ENCODE measurements at regions not wholly inside any gene's neighbourhood (a gene's known extent, or its start where the extent isn't known, plus 50 kb on each side); places are given as distances from the start of the nearest gene placed in this dataset.

DNA sequence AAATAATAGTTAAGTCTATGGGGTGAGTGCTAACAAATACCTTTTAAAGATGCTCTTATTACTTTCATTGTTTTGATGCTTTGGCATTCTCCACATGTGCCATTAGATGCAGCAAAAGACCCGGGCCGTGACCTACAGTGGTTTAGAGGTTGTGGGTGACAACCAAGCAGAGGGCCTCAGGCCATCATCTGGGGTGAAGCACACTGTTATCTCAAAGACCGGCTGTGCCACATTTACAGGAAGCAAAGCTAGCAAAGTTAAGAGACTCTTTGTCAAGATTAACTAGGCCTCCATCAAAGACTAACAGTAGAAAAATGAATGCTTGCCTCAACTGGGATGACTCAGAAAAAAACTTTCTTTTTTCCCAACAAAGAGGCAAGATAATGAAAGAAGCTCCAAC, 695.3 kb downstream of the SATB2 start:
- no peaks in the 10 kb centered on the region for H3K9me3 ChIP-seq (ENCODE audit: low read length)
- no peaks in the 10 kb centered on the region for H3F3A ChIP-seq (ENCODE audit: insufficient read depth, low read length)
- no peaks in the 10 kb centered on the region for H3K36me3 ChIP-seq (ENCODE audit: insufficient read depth, low read length)
- no peaks in the 10 kb centered on the region for H4K20me1 ChIP-seq (ENCODE audit: insufficient read depth, low read length)
- H3K4me1 ChIP-seq (ENCODE audit: insufficient read depth, low read length, severe bottlenecking) = no peaks in the 10 kb centered on the region
- TF ChIP-seq EZH2 (IDR thresholded peaks at IDR 0.05; ENCODE audit: borderline replicate concordance, low read length) = no peak
- TF ChIP-seq, protein P1, sequence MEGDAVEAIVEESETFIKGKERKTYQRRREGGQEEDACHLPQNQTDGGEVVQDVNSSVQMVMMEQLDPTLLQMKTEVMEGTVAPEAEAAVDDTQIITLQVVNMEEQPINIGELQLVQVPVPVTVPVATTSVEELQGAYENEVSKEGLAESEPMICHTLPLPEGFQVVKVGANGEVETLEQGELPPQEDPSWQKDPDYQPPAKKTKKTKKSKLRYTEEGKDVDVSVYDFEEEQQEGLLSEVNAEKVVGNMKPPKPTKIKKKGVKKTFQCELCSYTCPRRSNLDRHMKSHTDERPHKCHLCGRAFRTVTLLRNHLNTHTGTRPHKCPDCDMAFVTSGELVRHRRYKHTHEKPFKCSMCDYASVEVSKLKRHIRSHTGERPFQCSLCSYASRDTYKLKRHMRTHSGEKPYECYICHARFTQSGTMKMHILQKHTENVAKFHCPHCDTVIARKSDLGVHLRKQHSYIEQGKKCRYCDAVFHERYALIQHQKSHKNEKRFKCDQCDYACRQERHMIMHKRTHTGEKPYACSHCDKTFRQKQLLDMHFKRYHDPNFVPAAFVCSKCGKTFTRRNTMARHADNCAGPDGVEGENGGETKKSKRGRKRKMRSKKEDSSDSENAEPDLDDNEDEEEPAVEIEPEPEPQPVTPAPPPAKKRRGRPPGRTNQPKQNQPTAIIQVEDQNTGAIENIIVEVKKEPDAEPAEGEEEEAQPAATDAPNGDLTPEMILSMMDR (IDR thresholded peaks at IDR 0.05; ENCODE audit: low read length) = no peak
- no peaks in the 10 kb centered on the region for H3K9me2 ChIP-seq (ENCODE audit: low read depth, low read length)
- H2AFZ ChIP-seq (ENCODE audit: low read length) = no peak overlapping the region
- no peaks in the 10 kb centered on the region for H3K27me3 ChIP-seq (ENCODE audit: insufficient read depth, low read length)
- no peak overlapping the region for H3K9ac ChIP-seq (ENCODE audit: low read length)
- H3K27ac ChIP-seq (ENCODE audit: low read depth, low read length, poor library complexity, severe bottlenecking) = no peak overlapping the region
- H3K4me3 ChIP-seq (ENCODE audit: low read depth, low read length, poor library complexity, severe bottlenecking) = no peak overlapping the region
- no peaks in the 10 kb centered on the region for H3K79me2 ChIP-seq (ENCODE audit: insufficient read depth, low read length)
- no peak overlapping the region for H3K4me2 ChIP-seq (ENCODE audit: low read length)

DNA sequence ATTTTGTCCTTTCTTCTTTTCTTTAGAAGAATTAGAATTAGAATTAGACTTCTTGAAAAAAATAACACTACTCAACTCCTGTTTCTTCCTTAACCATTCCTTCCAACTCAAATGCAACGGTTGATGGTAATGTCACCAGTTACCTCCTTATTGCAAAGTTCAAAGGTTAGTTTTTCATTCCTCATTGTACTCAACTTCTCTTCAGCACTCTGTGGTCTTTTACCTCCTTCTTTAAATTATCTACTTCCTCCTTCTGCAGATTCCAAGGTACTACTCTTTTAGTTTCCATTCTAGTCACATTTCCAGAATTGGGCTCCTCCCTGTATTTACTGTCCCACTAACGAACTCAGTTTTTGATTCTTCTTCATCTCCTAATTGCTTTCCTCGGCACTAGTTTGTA, 700.7 kb downstream of the SATB2 start:
- no peaks in the 10 kb centered on the region for H3K27me3 ChIP-seq (ENCODE audit: insufficient read depth, low read length)
- no peaks in the 10 kb centered on the region for H3K36me3 ChIP-seq (ENCODE audit: insufficient read depth, low read length)
- H3K9me3 ChIP-seq (ENCODE audit: low read length) = no peaks in the 10 kb centered on the region
- no peak overlapping the region for H3K4me3 ChIP-seq (ENCODE audit: low read depth, low read length, poor library complexity, severe bottlenecking)
- H3F3A ChIP-seq (ENCODE audit: insufficient read depth, low read length) = no peaks in the 10 kb centered on the region
- no peak overlapping the region for H3K4me2 ChIP-seq (ENCODE audit: low read length)
- TF ChIP-seq, protein P1 (IDR thresholded peaks at IDR 0.05; ENCODE audit: low read length) = no peak
- no peak for TF ChIP-seq EZH2 (IDR thresholded peaks at IDR 0.05; ENCODE audit: borderline replicate concordance, low read length)
- H3K9ac ChIP-seq (ENCODE audit: low read length) = no peak overlapping the region
- H3K79me2 ChIP-seq (ENCODE audit: insufficient read depth, low read length) = no peaks in the 10 kb centered on the region
- no peaks in the 10 kb centered on the region for H4K20me1 ChIP-seq (ENCODE audit: insufficient read depth, low read length)
- H3K4me1 ChIP-seq (ENCODE audit: insufficient read depth, low read length, severe bottlenecking) = no peaks in the 10 kb centered on the region
- H3K27ac ChIP-seq (ENCODE audit: low read depth, low read length, poor library complexity, severe bottlenecking) = no peak overlapping the region
- no peak overlapping the region for H2AFZ ChIP-seq (ENCODE audit: low read length)
- H3K9me2 ChIP-seq (ENCODE audit: low read depth, low read length) = no peaks in the 10 kb centered on the region

DNA sequence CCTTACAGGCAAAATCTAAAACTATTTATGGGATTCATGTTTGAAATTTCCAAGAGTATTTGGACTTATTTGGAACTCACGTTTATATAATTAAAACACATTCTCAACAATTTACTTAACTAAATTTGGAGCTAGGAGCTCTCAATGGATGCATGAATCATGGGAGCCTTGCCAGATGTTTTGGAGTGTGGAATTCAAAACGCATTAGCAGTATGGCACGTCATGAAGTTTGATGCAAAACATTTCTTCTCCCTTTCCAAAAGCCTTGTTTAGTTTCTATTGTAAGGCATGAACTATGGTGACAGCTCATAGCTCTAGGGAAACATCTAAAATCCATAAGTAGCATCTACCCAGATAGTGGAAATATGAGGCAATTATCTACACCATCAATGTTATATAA, 701.6 kb downstream of the SATB2 start:
- Histone ChIP-seq H3K9me3 (ENCODE audit: low read length) (no peaks in the 10 kb centered on the region), H3K9ac (ENCODE audit: low read length) (no peak overlapping the region), H3K27ac (ENCODE audit: low read depth, low read length, poor library complexity, severe bottlenecking) (no peak overlapping the region), H3K36me3 (ENCODE audit: insufficient read depth, low read length) (no peaks in the 10 kb centered on the region), H3K4me1 (ENCODE audit: insufficient read depth, low read length, severe bottlenecking) (no peaks in the 10 kb centered on the region), H3K4me3 (ENCODE audit: low read depth, low read length, poor library complexity, severe bottlenecking) (no peak overlapping the region), H3K4me2 (ENCODE audit: low read length) (no peak overlapping the region), H3K9me2 (ENCODE audit: low read depth, low read length) (no peaks in the 10 kb centered on the region), H3F3A (ENCODE audit: insufficient read depth, low read length) (no peaks in the 10 kb centered on the region), H3K27me3 (ENCODE audit: insufficient read depth, low read length) (no peaks in the 10 kb centered on the region), H4K20me1 (ENCODE audit: insufficient read depth, low read length) (no peaks in the 10 kb centered on the region), H3K79me2 (ENCODE audit: insufficient read depth, low read length) (no peaks in the 10 kb centered on the region), H2AFZ (ENCODE audit: low read length) (no peak overlapping the region)
- TF ChIP-seq, protein P1 (IDR thresholded peaks at IDR 0.05; ENCODE audit: low read length) = no peak
- TF ChIP-seq EZH2 (IDR thresholded peaks at IDR 0.05; ENCODE audit: borderline replicate concordance, low read length) = no peak

Data from OCI-LY1 (cell line).